GM12872 (cell line): ENCODE measurements at regions not wholly inside any gene's neighbourhood (a gene's known extent, or its start where the extent isn't known, plus 50 kb on each side); places are given as distances from the start of the nearest gene placed in this dataset.

Source experiments
- TF ChIP-seq, protein P1 (sequence below): IDR thresholded peaks from 3 replicates; pipeline ENCODE4 v1.5.1; 2011; ENCODE audit warnings: low read depth, mild to moderate bottlenecking, low read length, moderate library complexity; ENCODE audit not compliant: insufficient read depth

- TF ChIP-seq, protein P1, sequence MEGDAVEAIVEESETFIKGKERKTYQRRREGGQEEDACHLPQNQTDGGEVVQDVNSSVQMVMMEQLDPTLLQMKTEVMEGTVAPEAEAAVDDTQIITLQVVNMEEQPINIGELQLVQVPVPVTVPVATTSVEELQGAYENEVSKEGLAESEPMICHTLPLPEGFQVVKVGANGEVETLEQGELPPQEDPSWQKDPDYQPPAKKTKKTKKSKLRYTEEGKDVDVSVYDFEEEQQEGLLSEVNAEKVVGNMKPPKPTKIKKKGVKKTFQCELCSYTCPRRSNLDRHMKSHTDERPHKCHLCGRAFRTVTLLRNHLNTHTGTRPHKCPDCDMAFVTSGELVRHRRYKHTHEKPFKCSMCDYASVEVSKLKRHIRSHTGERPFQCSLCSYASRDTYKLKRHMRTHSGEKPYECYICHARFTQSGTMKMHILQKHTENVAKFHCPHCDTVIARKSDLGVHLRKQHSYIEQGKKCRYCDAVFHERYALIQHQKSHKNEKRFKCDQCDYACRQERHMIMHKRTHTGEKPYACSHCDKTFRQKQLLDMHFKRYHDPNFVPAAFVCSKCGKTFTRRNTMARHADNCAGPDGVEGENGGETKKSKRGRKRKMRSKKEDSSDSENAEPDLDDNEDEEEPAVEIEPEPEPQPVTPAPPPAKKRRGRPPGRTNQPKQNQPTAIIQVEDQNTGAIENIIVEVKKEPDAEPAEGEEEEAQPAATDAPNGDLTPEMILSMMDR: no peak
Measured at GRCh38 chr4:110815950-110816349, 193.1 kb upstream of the PITX2 start.

GRCh38 chr4:110816367-110816766, 193.5 kb upstream of the PITX2 start:
- TF ChIP-seq, protein P1: no peak

DNA sequence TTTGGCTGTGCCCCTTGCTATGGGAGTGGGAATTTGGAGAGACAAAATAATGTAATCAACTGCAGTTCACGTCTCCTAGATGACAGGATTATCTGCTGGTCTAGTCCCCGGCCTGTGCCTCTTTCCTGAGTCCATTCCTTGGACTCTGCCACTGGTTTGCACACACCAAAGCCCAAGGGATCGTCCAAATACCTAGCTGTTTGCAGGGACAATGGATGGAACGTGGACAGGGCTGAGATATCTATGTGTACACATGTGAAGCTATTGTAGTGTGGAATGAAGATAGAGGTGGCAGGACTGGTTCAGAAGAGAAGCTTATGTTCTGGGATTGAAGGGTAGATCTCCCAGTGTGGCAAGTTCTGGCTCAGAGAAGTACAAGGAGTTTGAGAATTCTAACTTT, 198.3 kb upstream of the PITX2 start:
- TF ChIP-seq, protein P1: no peak

DNA sequence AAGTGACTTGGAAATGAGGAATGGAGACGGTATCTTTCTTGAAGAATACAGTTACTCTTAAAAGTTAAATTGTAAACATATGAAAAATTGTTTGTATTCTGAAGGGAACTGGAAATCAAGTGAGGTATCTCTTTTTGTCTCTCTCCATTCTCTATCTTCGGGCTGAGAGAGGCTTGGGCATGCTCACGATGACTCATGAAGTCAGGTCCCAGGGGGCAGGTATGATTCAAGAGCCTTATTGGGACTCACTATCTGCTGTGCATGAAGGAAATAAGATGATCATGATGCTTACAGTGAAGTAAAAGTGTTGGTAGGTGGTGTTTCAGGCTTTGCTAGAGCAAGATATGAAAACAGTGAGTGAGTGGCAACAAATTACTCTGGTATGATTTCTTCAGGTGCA, 200.4 kb upstream of the PITX2 start:
- TF ChIP-seq, protein P1: no peak

- TF ChIP-seq, protein P1: no peak
Measured at GRCh38 chr4:110824344-110824743, 201.5 kb upstream of the PITX2 start.

GRCh38 chr4:110826656-110827055, 203.8 kb upstream of the PITX2 start:
- TF ChIP-seq, protein P1: no peak

- TF ChIP-seq, protein P1: no peak
Measured at GRCh38 chr4:110830461-110830860, 207.6 kb upstream of the PITX2 start.
